Vagina (tissue), 2 donors: ENCODE measurements at regions not wholly inside any gene's neighbourhood (a gene's known extent, or its start where the extent isn't known, plus 50 kb on each side); places are given as distances from the start of the nearest gene placed in this dataset.

Experiments
- POLR2A ChIP-seq, 2 donors: fragments of 450-650 bp; IDR thresholded peaks; one replicate each; pipeline ENCODE4 v1.6.1; 2017; ENCODE audit warnings: antibody characterized with exemption in 2 of 2, mild to moderate bottlenecking in 2 of 2, moderate library complexity in 2 of 2
- POLR2AphosphoS5 ChIP-seq, 2 donors: sonication (generic); formaldehyde crosslinking; IDR thresholded peaks; one replicate each; pipeline ENCODE4 v1.9.0; 2017; ENCODE audit warnings: antibody characterized with exemption in 2 of 2, mild to moderate bottlenecking in 2 of 2, low read depth in 1 of 2; ENCODE audit not compliant: insufficient read depth in 1 of 2
- TF ChIP-seq, protein P1 (sequence below), 3 experiments: fragments of 450-650 bp in 2 of 3; fragments of 200-600 bp in 1 of 3; sonication (generic) in 1 of 3; IDR thresholded peaks; one replicate each; pipeline ENCODE4 v1.5.1; 2017 to 2019; ENCODE audit warnings: antibody characterized with exemption in 3 of 3, mild to moderate bottlenecking in 2 of 3, moderate library complexity in 2 of 3

DNA sequence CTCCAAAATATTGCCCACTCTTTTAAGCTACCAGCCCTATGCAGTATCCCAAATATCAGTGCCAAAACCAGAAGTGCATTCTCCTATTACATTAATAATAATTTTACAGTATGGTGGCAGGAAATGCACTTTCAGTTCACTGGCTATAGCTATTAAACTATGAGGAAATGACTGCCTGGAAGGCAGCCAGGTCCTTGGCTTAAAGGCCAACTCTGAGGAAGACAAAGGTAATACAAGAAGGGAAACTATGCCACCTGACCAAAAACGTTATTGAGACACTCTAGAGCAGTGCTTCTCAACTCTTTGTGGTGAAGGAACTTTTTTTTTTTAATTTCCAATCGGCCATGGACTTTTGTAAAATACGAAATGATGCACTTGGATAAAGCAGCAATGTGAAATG lies 133.6 kb upstream of the VAMP7 start:
- TF ChIP-seq, protein P1, sequence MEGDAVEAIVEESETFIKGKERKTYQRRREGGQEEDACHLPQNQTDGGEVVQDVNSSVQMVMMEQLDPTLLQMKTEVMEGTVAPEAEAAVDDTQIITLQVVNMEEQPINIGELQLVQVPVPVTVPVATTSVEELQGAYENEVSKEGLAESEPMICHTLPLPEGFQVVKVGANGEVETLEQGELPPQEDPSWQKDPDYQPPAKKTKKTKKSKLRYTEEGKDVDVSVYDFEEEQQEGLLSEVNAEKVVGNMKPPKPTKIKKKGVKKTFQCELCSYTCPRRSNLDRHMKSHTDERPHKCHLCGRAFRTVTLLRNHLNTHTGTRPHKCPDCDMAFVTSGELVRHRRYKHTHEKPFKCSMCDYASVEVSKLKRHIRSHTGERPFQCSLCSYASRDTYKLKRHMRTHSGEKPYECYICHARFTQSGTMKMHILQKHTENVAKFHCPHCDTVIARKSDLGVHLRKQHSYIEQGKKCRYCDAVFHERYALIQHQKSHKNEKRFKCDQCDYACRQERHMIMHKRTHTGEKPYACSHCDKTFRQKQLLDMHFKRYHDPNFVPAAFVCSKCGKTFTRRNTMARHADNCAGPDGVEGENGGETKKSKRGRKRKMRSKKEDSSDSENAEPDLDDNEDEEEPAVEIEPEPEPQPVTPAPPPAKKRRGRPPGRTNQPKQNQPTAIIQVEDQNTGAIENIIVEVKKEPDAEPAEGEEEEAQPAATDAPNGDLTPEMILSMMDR (IDR thresholded peaks at IDR 0.05): no peak
- TF ChIP-seq POLR2A (IDR thresholded peaks at IDR 0.05) (no peak), POLR2AphosphoS5 (IDR thresholded peaks at IDR 0.05; ENCODE audit: insufficient read depth in 1 of 2, low read depth in 1 of 2) (no peak)
